NCI-H2081 (cell line): ENCODE measurements at regions not wholly inside any gene's neighbourhood (a gene's known extent, or its start where the extent isn't known, plus 50 kb on each side); places are given as distances from the start of the nearest gene placed in this dataset.

Experiments used
- DNase-seq, 2 experiments: peaks; one replicate each; lab custom pipeline; 2025; lab: John Stamatoyannopoulos, UW

- no peak for DNase-seq
Observed at GRCh38 chr2:88283886-88284592, 113.9 kb downstream of the THNSL2 start.

- no peak for DNase-seq
Observed at GRCh38 chr2:88281302-88282217, 111.4 kb downstream of the THNSL2 start.

GRCh38 chr2:88269836-88270235 is 99.7 kb downstream of the THNSL2 start:
- no peak for DNase-seq

GRCh38 chr2:88265352-88266303 is 95.5 kb downstream of the THNSL2 start:
- no peak for DNase-seq

- DNase-seq = no peak
Observed at GRCh38 chr2:88263861-88264260, 93.7 kb downstream of the THNSL2 start.

- DNase-seq = no peak
Observed at GRCh38 chr2:88261725-88262124, 91.6 kb downstream of the THNSL2 start.

- DNase-seq = no peak
Observed at GRCh38 chr2:88258208-88258607, 88.1 kb downstream of the THNSL2 start.

- DNase-seq = no peak
Observed at GRCh38 chr2:88254437-88255091, 84.4 kb downstream of the THNSL2 start.

- no peak for DNase-seq
Observed at GRCh38 chr2:88253997-88254396, 83.9 kb downstream of the THNSL2 start.

- no peak for DNase-seq
Observed at GRCh38 chr2:88253375-88253774, 83.2 kb downstream of the THNSL2 start.

- no peak for DNase-seq
Observed at GRCh38 chr2:88252646-88253045, 82.5 kb downstream of the THNSL2 start.

- no peak for DNase-seq
Observed at GRCh38 chr2:88252111-88252510, 82.0 kb downstream of the THNSL2 start.

GRCh38 chr2:88250404-88250803 is 80.3 kb downstream of the THNSL2 start:
- DNase-seq = no peak

GRCh38 chr2:88248280-88248828 is 78.2 kb downstream of the THNSL2 start:
- DNase-seq = no peak

GRCh38 chr2:88247531-88247930 is 77.4 kb downstream of the THNSL2 start:
- no peak for DNase-seq

GRCh38 chr2:88245109-88245508 is 75.0 kb downstream of the THNSL2 start:
- DNase-seq = no peak

- DNase-seq = no peak
Observed at GRCh38 chr2:88239781-88240180, 69.6 kb downstream of the THNSL2 start.

- no peak for DNase-seq
Observed at GRCh38 chr2:88236666-88237065, 66.5 kb downstream of the THNSL2 start.
